LNCAP (cell line): ENCODE measurements at regions not wholly inside any gene's neighbourhood (a gene's known extent, or its start where the extent isn't known, plus 50 kb on each side); places are given as distances from the start of the nearest gene placed in this dataset.

Source experiments
- TF ChIP-seq, protein P1 (sequence below): fragments of 450-650 bp; IDR thresholded peaks from 2 replicates; pipeline ENCODE4 v1.5.1; 2017; ENCODE audit warnings: mild to moderate bottlenecking

DNA sequence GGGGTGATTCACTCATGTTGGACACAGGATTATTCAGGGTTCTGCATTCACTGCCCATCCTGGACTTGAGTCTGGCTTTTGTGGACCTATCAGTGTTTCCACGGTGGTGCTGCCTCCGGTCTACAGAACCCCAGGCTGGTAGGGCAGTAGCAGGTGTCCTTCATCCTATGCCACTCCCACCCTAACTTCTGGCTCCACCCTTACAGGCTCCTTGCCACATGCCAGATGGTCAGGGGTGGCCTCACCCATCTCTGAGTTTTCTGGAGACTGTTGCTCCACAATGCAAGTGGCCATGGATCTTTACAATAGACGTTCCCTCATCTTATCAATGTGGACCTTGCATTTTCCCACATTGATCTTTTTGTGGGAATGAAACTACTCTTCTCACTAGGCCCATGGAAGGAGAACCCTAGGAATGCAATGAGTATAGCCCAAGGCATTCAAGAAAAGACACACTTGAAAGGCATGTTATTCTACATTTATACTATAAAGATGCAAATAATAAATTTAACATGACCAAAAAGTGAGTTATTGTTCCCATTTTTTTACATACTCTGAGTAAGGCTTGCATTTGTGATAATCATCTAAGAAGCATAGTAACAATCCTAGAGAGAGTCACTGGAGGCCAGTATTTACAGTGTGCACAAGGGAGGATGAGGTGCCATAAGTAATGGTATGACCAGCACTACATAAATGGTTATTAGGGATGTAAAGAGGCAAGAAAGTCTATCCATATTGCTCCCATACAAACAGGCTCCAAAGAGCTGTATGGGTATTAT, 57.4 kb upstream of the ADO start:
- TF ChIP-seq, protein P1, sequence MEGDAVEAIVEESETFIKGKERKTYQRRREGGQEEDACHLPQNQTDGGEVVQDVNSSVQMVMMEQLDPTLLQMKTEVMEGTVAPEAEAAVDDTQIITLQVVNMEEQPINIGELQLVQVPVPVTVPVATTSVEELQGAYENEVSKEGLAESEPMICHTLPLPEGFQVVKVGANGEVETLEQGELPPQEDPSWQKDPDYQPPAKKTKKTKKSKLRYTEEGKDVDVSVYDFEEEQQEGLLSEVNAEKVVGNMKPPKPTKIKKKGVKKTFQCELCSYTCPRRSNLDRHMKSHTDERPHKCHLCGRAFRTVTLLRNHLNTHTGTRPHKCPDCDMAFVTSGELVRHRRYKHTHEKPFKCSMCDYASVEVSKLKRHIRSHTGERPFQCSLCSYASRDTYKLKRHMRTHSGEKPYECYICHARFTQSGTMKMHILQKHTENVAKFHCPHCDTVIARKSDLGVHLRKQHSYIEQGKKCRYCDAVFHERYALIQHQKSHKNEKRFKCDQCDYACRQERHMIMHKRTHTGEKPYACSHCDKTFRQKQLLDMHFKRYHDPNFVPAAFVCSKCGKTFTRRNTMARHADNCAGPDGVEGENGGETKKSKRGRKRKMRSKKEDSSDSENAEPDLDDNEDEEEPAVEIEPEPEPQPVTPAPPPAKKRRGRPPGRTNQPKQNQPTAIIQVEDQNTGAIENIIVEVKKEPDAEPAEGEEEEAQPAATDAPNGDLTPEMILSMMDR: no peak

DNA sequence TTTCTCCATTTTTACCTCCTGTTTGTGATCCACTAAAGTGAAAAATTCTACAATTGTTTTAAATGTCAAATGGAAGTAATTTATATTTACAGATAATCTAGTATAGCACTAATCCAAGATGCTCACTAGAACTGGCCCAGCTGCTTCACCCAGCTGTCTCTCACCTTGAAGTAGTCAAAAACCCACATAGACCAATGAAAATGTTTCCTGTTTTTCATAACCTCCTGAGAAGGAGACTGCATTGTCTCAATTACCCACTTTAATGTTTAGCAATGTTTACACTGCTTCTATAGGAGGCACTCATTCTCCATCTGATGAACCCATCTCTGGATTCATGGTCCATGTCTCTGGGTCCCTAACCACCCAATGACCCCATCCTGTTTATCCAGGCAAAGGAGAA, 56.1 kb upstream of the ADO start:
- TF ChIP-seq, protein P1: no peak

DNA sequence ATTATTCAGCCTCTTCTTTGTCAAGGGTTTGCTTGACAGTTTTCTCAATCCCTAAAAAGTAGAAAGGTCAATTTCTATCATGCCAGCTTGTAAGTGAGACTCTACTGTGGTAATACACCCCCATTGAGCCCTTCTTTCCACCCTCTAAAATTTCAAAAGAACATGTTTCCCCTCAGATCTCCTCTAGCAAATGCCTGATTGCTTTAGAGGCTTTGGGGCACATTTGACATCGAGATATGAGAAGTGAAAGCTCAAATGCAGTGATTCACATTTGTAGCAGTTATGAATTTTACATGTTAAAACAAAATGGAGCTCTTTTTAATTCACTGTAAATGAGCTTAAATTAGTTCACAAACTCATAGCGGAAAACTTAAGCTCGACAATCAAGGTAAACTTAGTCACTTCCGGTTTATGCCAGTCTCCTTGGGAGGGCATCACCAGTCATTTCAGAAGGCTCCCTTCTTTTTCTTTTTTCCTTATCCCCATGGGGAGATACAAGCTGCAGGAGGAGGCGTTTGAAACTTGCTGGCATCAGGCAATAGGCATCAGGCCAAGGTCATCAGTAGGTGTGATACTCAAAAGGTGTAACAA, 55.3 kb upstream of the ADO start:
- TF ChIP-seq, protein P1: no peak
